ENCODE measurements at regions not wholly inside any gene's neighbourhood (a gene's known extent, or its start where the extent isn't known, plus 50 kb on each side); places are given as distances from the start of the nearest gene placed in this dataset.

- no peak for DNase-seq (ENCODE audit: low read depth in 1 of 2, low spot score in 1 of 2)
- Histone ChIP-seq H3K9me3 (ENCODE audit: low read depth) (no peaks in the 10 kb centered on the region), H3K27ac (no peak overlapping the region), H3K36me3 (no peaks in the 10 kb centered on the region), H3K27me3 (no peaks in the 10 kb centered on the region), H3K4me1 (ENCODE audit: low read depth) (no peaks in the 10 kb centered on the region), H3K4me3 (no peak overlapping the region)
- no peak for TF ChIP-seq CTCF (IDR thresholded peaks at IDR 0.05; ENCODE audit: low read depth, low read length)
Observed at GRCh38 chr3:41144631-41145030, 54.7 kb upstream of the CTNNB1 start.

GRCh38 chr3:41148478-41148877 is 50.8 kb upstream of the CTNNB1 start:
- no peak for DNase-seq (ENCODE audit: low read depth in 1 of 2, low spot score in 1 of 2)
- Histone ChIP-seq H3K4me1 (ENCODE audit: low read depth) (no peaks in the 10 kb centered on the region), H3K4me3 (no peak overlapping the region), H3K9me3 (ENCODE audit: low read depth) (no peaks in the 10 kb centered on the region), H3K27me3 (no peaks in the 10 kb centered on the region), H3K27ac (no peak overlapping the region), H3K36me3 (no peaks in the 10 kb centered on the region)
- no peak for TF ChIP-seq CTCF (IDR thresholded peaks at IDR 0.05; ENCODE audit: low read depth, low read length)

GRCh38 chr3:41148901-41149300 is 50.4 kb upstream of the CTNNB1 start:
- H3K27ac ChIP-seq, result no peak overlapping the region
- no peak for DNase-seq (ENCODE audit: low read depth in 1 of 2, low spot score in 1 of 2)
- TF ChIP-seq CTCF (IDR thresholded peaks at IDR 0.05; ENCODE audit: low read depth, low read length), result no peak

More at GRCh38 chr3:41148901-41149300, 50.4 kb upstream of the CTNNB1 start:
- Histone ChIP-seq H3K9me3 (ENCODE audit: low read depth) (no peaks in the 10 kb centered on the region), H3K4me3 (no peak overlapping the region), H3K36me3 (no peaks in the 10 kb centered on the region), H3K27me3 (no peaks in the 10 kb centered on the region), H3K4me1 (ENCODE audit: low read depth) (no peaks in the 10 kb centered on the region)
